Myocyte (in vitro differentiated cells): ENCODE measurements at regions not wholly inside any gene's neighbourhood (a gene's known extent, or its start where the extent isn't known, plus 50 kb on each side); places are given as distances from the start of the nearest gene placed in this dataset.

Experiments
- DNase-seq: peaks from one replicate; pipeline ENCODE4 v3.0.0-alpha.2; 2012; ENCODE audit warnings: low read depth

- DNase-seq, result no peak
These were observed 439.5 kb downstream of the GADD45G start for GRCh38 chr9:90044263-90044662.

GRCh38 chr9:90044710-90045151 is 439.9 kb downstream of the GADD45G start:
- peak; percentile 64 for DNase-seq

GRCh38 chr9:90046317-90046861 is 441.6 kb downstream of the GADD45G start:
- DNase-seq, result no peak

- DNase-seq, result no peak
These were observed 443.0 kb downstream of the GADD45G start for GRCh38 chr9:90047828-90048227.

GRCh38 chr9:90052366-90052765 is 447.6 kb downstream of the GADD45G start:
- no peak for DNase-seq

- DNase-seq, result no peak
These were observed 448.2 kb downstream of the GADD45G start for GRCh38 chr9:90053027-90053426.

- DNase-seq, result peak; percentile 18
These were observed 450.0 kb downstream of the GADD45G start for GRCh38 chr9:90054810-90055209.

- no peak for DNase-seq
These were observed 450.4 kb downstream of the GADD45G start for GRCh38 chr9:90055226-90055625.

GRCh38 chr9:90057361-90057760 is 452.5 kb downstream of the GADD45G start:
- DNase-seq, result no peak

GRCh38 chr9:90058182-90058763 is 453.5 kb downstream of the GADD45G start:
- DNase-seq, result no peak

GRCh38 chr9:90059436-90059835 is 454.6 kb downstream of the GADD45G start:
- DNase-seq, result no peak

- DNase-seq, result no peak
These were observed 455.4 kb downstream of the GADD45G start for GRCh38 chr9:90060256-90060655.

GRCh38 chr9:90061187-90061586 is 456.4 kb downstream of the GADD45G start:
- peak; percentile 16 for DNase-seq

- peak; percentile 47 for DNase-seq
These were observed 458.2 kb downstream of the GADD45G start for GRCh38 chr9:90062982-90063381.

- DNase-seq, result no peak
These were observed 459.4 kb downstream of the GADD45G start for GRCh38 chr9:90064248-90064647.

GRCh38 chr9:90064971-90065370 is 460.2 kb downstream of the GADD45G start:
- no peak for DNase-seq

- no peak for DNase-seq
These were observed 461.0 kb downstream of the GADD45G start for GRCh38 chr9:90065851-90066250.

GRCh38 chr9:90069085-90069484 is 464.3 kb downstream of the GADD45G start:
- DNase-seq, result no peak

GRCh38 chr9:90070056-90070455 is 465.2 kb downstream of the GADD45G start:
- peak; percentile 42 for DNase-seq

GRCh38 chr9:90070469-90070868 is 465.7 kb downstream of the GADD45G start:
- no peak for DNase-seq

GRCh38 chr9:90070931-90071660 is 466.3 kb downstream of the GADD45G start:
- DNase-seq, result no peak

GRCh38 chr9:90073186-90073945 is 468.6 kb downstream of the GADD45G start:
- no peak for DNase-seq
